Spleen (tissue), 7 donors: ENCODE measurements at regions not wholly inside any gene's neighbourhood (a gene's known extent, or its start where the extent isn't known, plus 50 kb on each side); places are given as distances from the start of the nearest gene placed in this dataset.

Experiments used
- POLR2A ChIP-seq, 3 donors: fragments of 450-650 bp; IDR thresholded peaks; one replicate each; pipeline ENCODE4 v1.5.1; 2017; ENCODE audit warnings: antibody characterized with exemption in 3 of 3, mild to moderate bottlenecking in 1 of 3
- POLR2AphosphoS5 ChIP-seq, 3 donors: sonication (generic); formaldehyde crosslinking; IDR thresholded peaks; one replicate each; pipeline ENCODE4 v1.5.1; 2017; ENCODE audit warnings: antibody characterized with exemption in 3 of 3
- TF ChIP-seq, protein P1 (sequence below), 11 experiments: fragments of 200-600 bp in 7 of 11; fragments of 450-650 bp in 4 of 11; sonication (generic) in 4 of 11; IDR thresholded peaks in 8 of 11; conservative IDR thresholded peaks in 3 of 11; 1 replicate in 7 of 11; 2 replicates in 4 of 11; pipeline versions ENCODE4 v1.4.0 to v1.8.0; 2016 to 2021; ENCODE audit warnings: antibody characterized with exemption in 11 of 11, inconsistent platforms in 4 of 11, mild to moderate bottlenecking in 1 of 11
- donor health status: DM: no; HTN: no; CAD: no; lungs with moderate emphysema.
- donor health status: DM: no; HTN: no; CAD: no.
- donor health status: DM: no; HTN: no; CAD: no.

DNA sequence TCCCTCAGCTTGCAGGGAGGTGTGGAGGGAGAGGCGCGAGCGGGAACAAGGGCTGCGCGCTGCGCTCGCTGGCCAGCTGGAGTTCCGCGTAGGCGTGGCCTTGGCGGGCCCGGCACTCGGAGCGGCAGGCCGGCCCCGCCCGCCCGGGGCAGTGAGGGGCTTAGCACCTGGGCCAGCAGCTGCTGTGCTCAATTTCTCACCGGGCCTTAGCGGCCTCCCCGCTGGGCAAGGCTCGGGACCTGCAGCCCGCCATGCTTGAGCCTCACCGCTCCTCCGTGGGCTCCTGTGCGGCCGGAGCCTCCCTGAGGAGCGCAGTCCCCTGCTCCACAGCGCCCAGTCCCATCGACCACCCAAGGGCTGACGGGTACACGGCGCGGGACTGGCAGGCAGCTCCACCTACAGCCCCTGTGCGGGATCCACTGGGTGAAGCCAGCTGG is 1516.4 kb downstream of the EFNA5 start:
- TF ChIP-seq POLR2AphosphoS5 (IDR thresholded peaks at IDR 0.05): no peak
- TF ChIP-seq, protein P1, sequence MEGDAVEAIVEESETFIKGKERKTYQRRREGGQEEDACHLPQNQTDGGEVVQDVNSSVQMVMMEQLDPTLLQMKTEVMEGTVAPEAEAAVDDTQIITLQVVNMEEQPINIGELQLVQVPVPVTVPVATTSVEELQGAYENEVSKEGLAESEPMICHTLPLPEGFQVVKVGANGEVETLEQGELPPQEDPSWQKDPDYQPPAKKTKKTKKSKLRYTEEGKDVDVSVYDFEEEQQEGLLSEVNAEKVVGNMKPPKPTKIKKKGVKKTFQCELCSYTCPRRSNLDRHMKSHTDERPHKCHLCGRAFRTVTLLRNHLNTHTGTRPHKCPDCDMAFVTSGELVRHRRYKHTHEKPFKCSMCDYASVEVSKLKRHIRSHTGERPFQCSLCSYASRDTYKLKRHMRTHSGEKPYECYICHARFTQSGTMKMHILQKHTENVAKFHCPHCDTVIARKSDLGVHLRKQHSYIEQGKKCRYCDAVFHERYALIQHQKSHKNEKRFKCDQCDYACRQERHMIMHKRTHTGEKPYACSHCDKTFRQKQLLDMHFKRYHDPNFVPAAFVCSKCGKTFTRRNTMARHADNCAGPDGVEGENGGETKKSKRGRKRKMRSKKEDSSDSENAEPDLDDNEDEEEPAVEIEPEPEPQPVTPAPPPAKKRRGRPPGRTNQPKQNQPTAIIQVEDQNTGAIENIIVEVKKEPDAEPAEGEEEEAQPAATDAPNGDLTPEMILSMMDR (IDR thresholded peaks at IDR 0.05 in 8 of 11, conservative IDR thresholded peaks at IDR 0.05 in 3 of 11): no peak
- no peak for TF ChIP-seq POLR2A (IDR thresholded peaks at IDR 0.05)
